SK-N-SH treated with all-trans-retinoic acid at 6 μM for 48 hours (cell line): ENCODE measurements at regions not wholly inside any gene's neighbourhood (a gene's known extent, or its start where the extent isn't known, plus 50 kb on each side); places are given as distances from the start of the nearest gene placed in this dataset.

Experiments
- ATAC-seq: fragments of 200-7000 bp; cut with Tn5 transposase; 3 replicates; pipeline ENCODE4 v1.9.1; 2020; ENCODE audit warnings: mild to moderate bottlenecking, moderate library complexity
- ARNTL ChIP-seq: fragments of 450-650 bp; formaldehyde crosslinking; IDR thresholded peaks from 2 replicates; pipeline ENCODE4 v1.5.0; 2020; ENCODE audit warnings: low read depth, mild to moderate bottlenecking, moderate library complexity, borderline replicate concordance
- CREB5 ChIP-seq: fragments of 250-450 bp; sonication (Bioruptor Pico); IDR thresholded peaks from 2 replicates; pipeline ENCODE4 v1.5.1; 2020; ENCODE audit warnings: low read depth, mild to moderate bottlenecking, moderate library complexity
- CSDC2 ChIP-seq: fragments of 250-450 bp; sonication (Bioruptor Pico); IDR thresholded peaks from 2 replicates; pipeline ENCODE4 v1.5.0; 2020; ENCODE audit warnings: mild to moderate bottlenecking, moderate library complexity
- CSRNP3 ChIP-seq: fragments of 250-450 bp; sonication (Bioruptor Pico); IDR thresholded peaks from 2 replicates; pipeline ENCODE4 v1.5.1; 2021; ENCODE audit warnings: mild to moderate bottlenecking, moderate library complexity
- ESRRG ChIP-seq: fragments of 250-450 bp; sonication (Bioruptor Pico); IDR thresholded peaks from 2 replicates; pipeline ENCODE4 v1.6.1; 2021; ENCODE audit warnings: mild to moderate bottlenecking
- GLIS3 ChIP-seq: fragments of 250-450 bp; sonication (Bioruptor Pico); IDR thresholded peaks from 2 replicates; pipeline ENCODE4 v1.5.0; 2020; ENCODE audit warnings: mild to moderate bottlenecking, moderate library complexity
- ISL1 ChIP-seq: fragments of 250-450 bp; sonication (Bioruptor Pico); IDR thresholded peaks from 2 replicates; pipeline ENCODE4 v2.1.2; 2022; ENCODE audit warnings: mild to moderate bottlenecking, moderate library complexity
- OSR1 ChIP-seq: fragments of 250-450 bp; sonication (Bioruptor Pico); IDR thresholded peaks from 2 replicates; pipeline ENCODE4 v1.8.0; 2022; ENCODE audit warnings: moderate library complexity, mild to moderate bottlenecking, inconsistent platforms
- PATZ1 ChIP-seq: fragments of 250-450 bp; sonication (Bioruptor Pico); IDR thresholded peaks from 2 replicates; pipeline ENCODE4 v1.8.0; 2020; ENCODE audit warnings: mild to moderate bottlenecking, moderate library complexity, borderline replicate concordance
- POU6F1 ChIP-seq: fragments of 250-450 bp; sonication (Bioruptor Pico); IDR thresholded peaks from 2 replicates; pipeline ENCODE4 v1.8.0; 2021; ENCODE audit warnings: low read depth, mild to moderate bottlenecking, moderate library complexity, borderline replicate concordance
- PPARA ChIP-seq: fragments of 250-450 bp; sonication (Bioruptor Pico); IDR thresholded peaks from 2 replicates; pipeline ENCODE4 v1.5.0; 2020; ENCODE audit warnings: mild to moderate bottlenecking, borderline replicate concordance
- RARB ChIP-seq: fragments of 250-450 bp; sonication (Bioruptor Pico); IDR thresholded peaks from 2 replicates; pipeline ENCODE4 v1.8.0; 2021; ENCODE audit warnings: mild to moderate bottlenecking, moderate library complexity
- SNAI2 ChIP-seq: fragments of 250-450 bp; sonication (Bioruptor Pico); IDR thresholded peaks from 2 replicates; pipeline ENCODE4 v1.5.0; 2020; ENCODE audit warnings: mild to moderate bottlenecking, moderate library complexity
- TCF4 ChIP-seq: fragments of 250-450 bp; sonication (Bioruptor Pico); IDR thresholded peaks from 2 replicates; pipeline ENCODE4 v1.8.0; 2021; ENCODE audit warnings: mild to moderate bottlenecking, moderate library complexity, borderline replicate concordance
- TOX ChIP-seq: fragments of 250-450 bp; sonication (Bioruptor Pico); IDR thresholded peaks from 2 replicates; pipeline ENCODE4 v1.8.0; 2021; ENCODE audit warnings: mild to moderate bottlenecking, moderate library complexity, borderline replicate concordance
- TSHZ2 ChIP-seq: fragments of 250-450 bp; sonication (Bioruptor Pico); IDR thresholded peaks from 2 replicates; pipeline ENCODE4 v1.5.0; 2020; ENCODE audit warnings: mild to moderate bottlenecking, moderate library complexity
- ZC3H10 ChIP-seq: fragments of 250-450 bp; sonication (Bioruptor Pico); IDR thresholded peaks from 2 replicates; pipeline ENCODE4 v1.5.1; 2021; ENCODE audit warnings: mild to moderate bottlenecking, moderate library complexity
- ZFP3 ChIP-seq: fragments of 250-450 bp; sonication (Bioruptor Pico); IDR thresholded peaks from 2 replicates; pipeline ENCODE4 v1.5.0; 2020; ENCODE audit warnings: mild to moderate bottlenecking, moderate library complexity
- ZFP30 ChIP-seq: fragments of 450-650 bp; formaldehyde crosslinking; IDR thresholded peaks from 2 replicates; pipeline ENCODE4 v1.5.0; 2022; ENCODE audit warnings: mild to moderate bottlenecking, moderate library complexity
- ZNF565 ChIP-seq: fragments of 450-650 bp; formaldehyde crosslinking; conservative IDR thresholded peaks from 2 replicates; pipeline ENCODE4 v1.5.0; 2020; ENCODE audit warnings: low read depth, mild to moderate bottlenecking, moderate library complexity
- ZNF70 ChIP-seq: fragments of 450-650 bp; formaldehyde crosslinking; IDR thresholded peaks from 2 replicates; pipeline ENCODE4 v1.5.0; 2020; ENCODE audit warnings: mild to moderate bottlenecking, moderate library complexity
- ZNF8 ChIP-seq: fragments of 450-650 bp; formaldehyde crosslinking; IDR thresholded peaks from 2 replicates; pipeline ENCODE4 v1.5.0; 2020; ENCODE audit warnings: mild to moderate bottlenecking, moderate library complexity

GRCh38 chr1:229891227-229891626, 175.8 kb upstream of the GALNT2 start:
- ATAC-seq: no peak
- TF ChIP-seq ZFP30 (CRISPR knock-in tag) (no peak), TCF4 (no peak), TSHZ2 (CRISPR knock-in tag) (no peak), CREB5 (CRISPR knock-in tag) (no peak), ISL1 (CRISPR knock-in tag) (no peak), ZFP3 (no peak), ESRRG (CRISPR knock-in tag) (no peak), ARNTL (CRISPR knock-in tag) (no peak), CSDC2 (CRISPR knock-in tag) (no peak), TOX (no peak), PPARA (CRISPR knock-in tag) (no peak), POU6F1 (CRISPR knock-in tag) (no peak), ZNF565 (CRISPR knock-in tag) (no peak), PATZ1 (CRISPR knock-in tag) (no peak), OSR1 (no peak), ZC3H10 (CRISPR knock-in tag) (no peak), RARB (CRISPR knock-in tag) (no peak), SNAI2 (no peak)

- ATAC-seq: no peak
- TF ChIP-seq ZNF70 (CRISPR knock-in tag) (no peak), ZNF565 (CRISPR knock-in tag) (no peak), ZNF8 (no peak), ISL1 (CRISPR knock-in tag) (no peak), TCF4 (no peak), CSRNP3 (CRISPR knock-in tag) (no peak), SNAI2 (no peak), GLIS3 (CRISPR knock-in tag) (no peak)
Measured at GRCh38 chr1:229892515-229893117, 174.4 kb upstream of the GALNT2 start.

GRCh38 chr1:229893762-229894444, 173.1 kb upstream of the GALNT2 start:
- no peak for TF ChIP-seq ZNF70 (CRISPR knock-in tag)
- no peak; the same call in 2 of the 3 replicates for ATAC-seq
